HepG2 (cell line): ENCODE measurements at regions not wholly inside any gene's neighbourhood (a gene's known extent, or its start where the extent isn't known, plus 50 kb on each side); places are given as distances from the start of the nearest gene placed in this dataset.

ENCODE experiments used
- ATF1 ChIP-seq: IDR thresholded peaks from 2 replicates; pipeline ENCODE4 v1.6.1; 2016; ENCODE audit warnings: mild to moderate bottlenecking, control low read depth
- EP300 ChIP-seq, 3 experiments: sonication (generic) in 1 of 3; formaldehyde crosslinking in 1 of 3; IDR thresholded peaks; 2 replicates each; pipeline versions ENCODE4 v1.5.1 to v1.6.1; 2011 to 2020; ENCODE audit warnings: low read depth in 2 of 3, low read length in 2 of 3, borderline replicate concordance in 1 of 3, improper control_type of control experiment in 1 of 3, mild to moderate bottlenecking in 1 of 3, missing genetic modification reagents in 1 of 3, moderate library complexity in 1 of 3
- HOXA7 ChIP-seq: sonication (generic); formaldehyde crosslinking; IDR thresholded peaks from 2 replicates; pipeline ENCODE4 v1.8.1; 2022; ENCODE audit warnings: mild to moderate bottlenecking, missing genetic modification reagents, moderate library complexity
- POLR2A ChIP-seq, 2 experiments: IDR thresholded peaks; 2 replicates each; pipeline ENCODE4 v1.6.1; 2011; ENCODE audit warnings: low read depth in 2 of 2, low read length in 2 of 2, mild to moderate bottlenecking in 1 of 2, moderate library complexity in 1 of 2; ENCODE audit not compliant: insufficient read depth in 1 of 2
- SIN3A ChIP-seq: IDR thresholded peaks from 2 replicates; pipeline ENCODE4 v1.6.1; 2011; ENCODE audit warnings: low read depth, mild to moderate bottlenecking, control low read depth, low read length, borderline replicate concordance
- SP2 ChIP-seq: sonication (generic); formaldehyde crosslinking; IDR thresholded peaks from 2 replicates; pipeline ENCODE4 v1.5.1; 2020; ENCODE audit warnings: mild to moderate bottlenecking, missing genetic modification reagents
- TAF1 ChIP-seq: sonication (generic); formaldehyde crosslinking; IDR thresholded peaks from 2 replicates; pipeline ENCODE4 v1.4.0; 2020; ENCODE audit warnings: missing genetic modification reagents
- THAP9 ChIP-seq: sonication (generic); formaldehyde crosslinking; IDR thresholded peaks from 2 replicates; pipeline ENCODE4; 2020; ENCODE audit warnings: missing genetic modification reagents, mild to moderate bottlenecking, borderline replicate concordance
- ZFP36 ChIP-seq: fragments of 150-350 bp; IDR thresholded peaks from 2 replicates; pipeline ENCODE4 v1.6.1; 2018; ENCODE audit warnings: borderline replicate concordance, low read length, low read depth; ENCODE audit not compliant: partially characterized antibody
- ZNF280B ChIP-seq: sonication (generic); formaldehyde crosslinking; IDR thresholded peaks from 2 replicates; pipeline ENCODE4 v1.5.0; 2020; ENCODE audit warnings: missing genetic modification reagents, mild to moderate bottlenecking, borderline replicate concordance
- ZNF720 ChIP-seq: sonication (generic); formaldehyde crosslinking; IDR thresholded peaks from 2 replicates; pipeline ENCODE4 v1.4.0; 2020; ENCODE audit warnings: missing genetic modification reagents

DNA sequence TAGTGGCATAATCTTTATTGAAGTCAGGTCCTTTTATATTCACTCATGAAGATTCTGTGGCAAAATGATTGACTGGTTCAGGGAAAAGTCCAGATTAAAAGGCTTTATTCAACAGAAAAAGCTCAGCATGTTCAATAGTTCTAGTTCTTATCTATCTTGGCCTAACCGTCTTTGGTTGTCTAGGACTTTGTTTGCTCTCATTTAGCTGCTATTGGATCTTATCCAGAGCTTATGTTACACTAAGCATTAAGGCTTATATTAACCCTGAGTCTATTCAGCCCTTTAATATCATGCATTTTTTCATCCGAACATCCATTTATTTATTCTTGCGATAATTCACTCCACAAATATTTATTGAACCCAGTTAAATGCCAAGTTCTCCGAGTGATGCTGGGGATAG, 601.0 kb upstream of the SGO1 start:
- no peak for TF ChIP-seq POLR2A (IDR thresholded peaks at IDR 0.05; ENCODE audit: insufficient read depth in 1 of 2, low read depth in 2 of 2, low read length in 2 of 2)
- TF ChIP-seq HOXA7 (CRISPR knock-in tag) = no peak
- TF ChIP-seq TAF1 (CRISPR knock-in tag) = no peak
- no peak for TF ChIP-seq ATF1 (CRISPR knock-in tag)
- no peak for TF ChIP-seq THAP9 (CRISPR knock-in tag)
- no peak for TF ChIP-seq EP300 (IDR thresholded peaks at IDR 0.05; ENCODE audit: low read depth in 2 of 2, low read length in 2 of 2)
- TF ChIP-seq EP300 (CRISPR knock-in tag; IDR thresholded peaks at IDR 0.05; ENCODE audit: borderline replicate concordance) = no peak
- TF ChIP-seq ZNF280B (CRISPR knock-in tag) = no peak
- no peak for TF ChIP-seq ZNF720 (CRISPR knock-in tag)
- no peak for TF ChIP-seq ZFP36
- no peak for TF ChIP-seq SP2 (CRISPR knock-in tag)
- TF ChIP-seq SIN3A = no peak
